Neural cell (in vitro differentiated cells): ENCODE measurements at regions not wholly inside any gene's neighbourhood (a gene's known extent, or its start where the extent isn't known, plus 50 kb on each side); places are given as distances from the start of the nearest gene placed in this dataset.
"Not testable (repeated sequence)": the region's sequence is repeated elsewhere in the genome, so short reads cannot be mapped to it uniquely, and the experiment has no call there.

Experiments used
- H2AFZ ChIP-seq: fragments of 200-600, 300-800 bp; sonication (generic), shearing (Covaris generic); 2 replicates; pipeline ENCODE4 v1.6.0; 2014; ENCODE audit warnings: low read depth, mild to moderate bottlenecking, antibody characterized with exemption, low read length, moderate library complexity
- H3F3A ChIP-seq: fragments of 200-600 bp; shearing (Covaris generic); 2 replicates; pipeline ENCODE4 v1.6.1; 2016; ENCODE audit warnings: mild to moderate bottlenecking, moderate library complexity, mixed read lengths, antibody characterized with exemption, low read length; ENCODE audit not compliant: insufficient read depth, poor library complexity, severe bottlenecking
- H3K27ac ChIP-seq: fragments of 200-600, 300-800 bp; sonication (generic), shearing (Covaris generic); 2 replicates; pipeline ENCODE4 v1.5.1; 2014; ENCODE audit warnings: mild to moderate bottlenecking, low read length, moderate library complexity
- H3K27me3 ChIP-seq: fragments of 300-800, 200-600 bp; sonication (generic), shearing (Covaris generic); 2 replicates; pipeline ENCODE4 v1.6.0; 2014; ENCODE audit warnings: mild to moderate bottlenecking, low read depth, low read length, moderate library complexity; ENCODE audit not compliant: insufficient read depth
- H3K36me3 ChIP-seq: fragments of 300-800, 200-600 bp; sonication (generic), shearing (Covaris generic); 2 replicates; pipeline ENCODE4 v1.5.1; 2014; ENCODE audit warnings: mild to moderate bottlenecking, antibody characterized with exemption, low read length, moderate library complexity; ENCODE audit not compliant: insufficient read depth
- H3K4me2 ChIP-seq: fragments of 300-800, 200-600 bp; sonication (generic), shearing (Covaris generic); 2 replicates; pipeline ENCODE4 v1.6.0; 2014; ENCODE audit warnings: mild to moderate bottlenecking, low read length
- H3K4me3 ChIP-seq: fragments of 300-800, 200-600 bp; sonication (generic), shearing (Covaris generic); 2 replicates; pipeline ENCODE4 v1.5.1; 2014; ENCODE audit warnings: mild to moderate bottlenecking, low read length, moderate library complexity
- H3K79me2 ChIP-seq: fragments of 200-600 bp; shearing (Covaris generic); replicated peaks from 2 replicates; pipeline ENCODE4 v1.6.0; 2014; ENCODE audit warnings: mild to moderate bottlenecking, low read length, moderate library complexity; ENCODE audit not compliant: insufficient read depth
- H3K9ac ChIP-seq: fragments of 300-800, 200-600 bp; sonication (generic), shearing (Covaris generic); 2 replicates; pipeline ENCODE4 v1.6.1; 2016; ENCODE audit warnings: mild to moderate bottlenecking, low read length, mixed read lengths
- H3K9me2 ChIP-seq: fragments of 200-600 bp; shearing (Covaris generic); 2 replicates; pipeline ENCODE4 v1.6.1; 2016; ENCODE audit warnings: mild to moderate bottlenecking, low read length, mixed read lengths; ENCODE audit not compliant: insufficient read depth
- H3K9me3 ChIP-seq: fragments of 200-600, 300-800 bp; sonication (generic), shearing (Covaris generic); 2 replicates; pipeline ENCODE4 v1.6.1; 2016; ENCODE audit warnings: mild to moderate bottlenecking, mixed run types, low read length, moderate library complexity, mixed read lengths
- H4K20me1 ChIP-seq: fragments of 200-600 bp; shearing (Covaris generic); 2 replicates; pipeline ENCODE4 v1.6.1; 2016; ENCODE audit warnings: mild to moderate bottlenecking, mixed run types; ENCODE audit not compliant: insufficient read depth
- EP300 ChIP-seq: fragments of 450-650 bp; conservative IDR thresholded peaks from 2 replicates; pipeline ENCODE4 v1.6.1; 2014; ENCODE audit warnings: antibody characterized with exemption, mild to moderate bottlenecking, moderate library complexity; ENCODE audit not compliant: poor library complexity, severe bottlenecking
- EZH2 ChIP-seq: fragments of 200-600, 300-800 bp; shearing (Covaris generic), sonication (generic); IDR thresholded peaks from 2 replicates; pipeline ENCODE4 v1.6.1; 2014; ENCODE audit warnings: antibody characterized with exemption, low read length, borderline replicate concordance, mild to moderate bottlenecking; ENCODE audit not compliant: insufficient read depth, poor library complexity, severe bottlenecking
- MXI1 ChIP-seq: fragments of 450-650 bp; conservative IDR thresholded peaks from 2 replicates; pipeline ENCODE4 v1.6.1; 2014; ENCODE audit warnings: antibody characterized with exemption, mild to moderate bottlenecking; ENCODE audit not compliant: poor library complexity, severe bottlenecking
- POLR2AphosphoS5 ChIP-seq: IDR thresholded peaks from 2 replicates; pipeline ENCODE4 v1.6.1; 2012
- RAD21 ChIP-seq: fragments of 450-650 bp; conservative IDR thresholded peaks from 2 replicates; pipeline ENCODE4 v1.6.1; 2014; ENCODE audit warnings: antibody characterized with exemption, mild to moderate bottlenecking, moderate library complexity
- SMC3 ChIP-seq: fragments of 450-650 bp; conservative IDR thresholded peaks from 2 replicates; pipeline ENCODE4 v1.6.1; 2014; ENCODE audit warnings: antibody characterized with exemption, mild to moderate bottlenecking, moderate library complexity; ENCODE audit not compliant: poor library complexity
- TAF1 ChIP-seq: IDR thresholded peaks from 2 replicates; pipeline ENCODE4 v1.6.1; 2012; ENCODE audit warnings: low read depth
- TF ChIP-seq, protein P1 (sequence below): fragments of 450-650 bp; IDR thresholded peaks from 2 replicates; pipeline ENCODE4 v1.5.1; 2014; ENCODE audit warnings: antibody characterized with exemption, mild to moderate bottlenecking, moderate library complexity; ENCODE audit not compliant: poor library complexity, severe bottlenecking
- TF ChIP-seq, protein P2 (sequence below): IDR thresholded peaks from 2 replicates; pipeline ENCODE4 v1.6.1; 2012; ENCODE audit warnings: borderline replicate concordance

DNA sequence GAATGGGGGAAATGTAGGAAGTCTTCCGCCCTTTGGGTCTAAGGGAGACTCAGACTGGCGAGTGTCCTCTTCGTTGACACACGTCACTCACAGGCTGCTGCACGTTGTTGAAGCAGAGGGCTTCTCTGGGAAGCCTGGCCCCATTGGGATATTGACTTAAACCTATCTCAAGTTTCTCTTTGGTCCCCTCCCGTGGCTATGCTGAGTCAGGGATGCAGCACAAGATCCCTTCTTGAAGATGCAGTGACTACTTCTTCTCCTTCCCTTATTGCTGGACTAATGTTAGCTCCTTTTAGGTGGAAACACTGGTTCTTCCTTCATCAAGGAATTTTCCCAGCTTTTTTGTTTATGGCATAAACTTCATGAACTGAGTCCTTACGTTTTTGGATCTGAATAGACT lies 89.8 kb upstream of the CCDC71L start:
- H3F3A ChIP-seq, result no peaks in the 10 kb centered on the region
- H2AFZ ChIP-seq, result no peak overlapping the region
- no peaks in the 10 kb centered on the region for H3K9me3 ChIP-seq

DNA sequence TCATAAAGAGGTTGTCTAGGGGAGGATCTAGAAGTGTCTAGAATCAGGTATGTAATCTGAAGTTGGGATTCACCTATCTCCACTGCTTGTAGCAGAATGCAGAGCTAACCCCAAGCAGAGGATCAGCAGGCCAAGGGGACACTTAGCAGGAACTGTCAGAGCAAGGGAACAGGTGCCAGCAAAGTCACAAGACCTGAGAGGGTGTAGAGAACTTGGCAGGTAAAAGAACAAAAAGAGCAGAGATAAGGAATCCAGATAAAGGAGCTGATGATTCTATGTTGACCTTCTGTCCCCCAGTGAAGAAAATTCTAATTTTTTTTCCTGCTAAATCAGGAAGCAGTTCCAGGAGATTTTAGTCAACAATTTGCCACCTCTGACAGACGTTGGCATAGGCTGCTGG lies 91.4 kb upstream of the CCDC71L start:
- H3K9me2 ChIP-seq, result no peaks in the 10 kb centered on the region
- no peak overlapping the region for H3K4me2 ChIP-seq
- no peak overlapping the region for H2AFZ ChIP-seq
- H3K4me3 ChIP-seq, result no peak overlapping the region
- no peaks in the 10 kb centered on the region for H4K20me1 ChIP-seq
- H3F3A ChIP-seq, result no peaks in the 10 kb centered on the region
- no peaks in the 10 kb centered on the region for H3K27me3 ChIP-seq
- H3K79me2 ChIP-seq, result no peaks in the 10 kb centered on the region
- H3K27ac ChIP-seq, result no peak overlapping the region
- H3K9me3 ChIP-seq, result no peaks in the 10 kb centered on the region
- no peak overlapping the region for H3K9ac ChIP-seq
- no peak for TF ChIP-seq TAF1
- no peak for TF ChIP-seq SMC3
- no peaks in the 10 kb centered on the region for H3K36me3 ChIP-seq

More for the DNA sequence above, 89.8 kb upstream of the CCDC71L start:
- no peak for TF ChIP-seq TAF1
- Histone ChIP-seq H3K27ac (no peak overlapping the region), H3K4me2 (no peak overlapping the region), H3K4me3 (no peak overlapping the region), H4K20me1 (no peaks in the 10 kb centered on the region), H3K9me2 (no peaks in the 10 kb centered on the region), H3K9ac (no peak overlapping the region), H3K36me3 (no peaks in the 10 kb centered on the region), H3K27me3 (no peaks in the 10 kb centered on the region), H3K79me2 (no peaks in the 10 kb centered on the region)

DNA sequence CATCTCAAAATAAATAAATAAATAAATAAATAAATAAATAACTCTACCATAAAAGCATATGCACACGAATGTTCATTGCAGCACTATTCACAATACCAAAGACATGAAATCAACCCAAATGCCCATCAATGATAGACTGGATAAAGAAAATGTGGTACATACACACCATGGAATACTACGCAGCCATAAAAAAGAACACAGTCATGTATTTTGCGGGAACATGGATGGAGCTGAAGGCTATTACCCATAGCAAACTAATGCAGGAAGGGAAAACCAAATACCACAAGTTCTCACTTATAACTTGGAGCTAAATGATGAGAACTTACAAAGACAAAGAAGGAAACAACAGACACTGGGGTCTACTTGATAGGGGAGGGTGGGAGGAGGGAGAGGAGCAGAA lies 94.1 kb upstream of the CCDC71L start:
- H3K27ac ChIP-seq, H3K4me2 ChIP-seq, H3K9ac ChIP-seq, H3K27me3 ChIP-seq, H4K20me1 ChIP-seq, H2AFZ ChIP-seq, H3K9me2 ChIP-seq, H3F3A ChIP-seq, H3K9me3 ChIP-seq, H3K36me3 ChIP-seq, H3K79me2 ChIP-seq, H3K4me3 ChIP-seq: not testable (repeated sequence)

DNA sequence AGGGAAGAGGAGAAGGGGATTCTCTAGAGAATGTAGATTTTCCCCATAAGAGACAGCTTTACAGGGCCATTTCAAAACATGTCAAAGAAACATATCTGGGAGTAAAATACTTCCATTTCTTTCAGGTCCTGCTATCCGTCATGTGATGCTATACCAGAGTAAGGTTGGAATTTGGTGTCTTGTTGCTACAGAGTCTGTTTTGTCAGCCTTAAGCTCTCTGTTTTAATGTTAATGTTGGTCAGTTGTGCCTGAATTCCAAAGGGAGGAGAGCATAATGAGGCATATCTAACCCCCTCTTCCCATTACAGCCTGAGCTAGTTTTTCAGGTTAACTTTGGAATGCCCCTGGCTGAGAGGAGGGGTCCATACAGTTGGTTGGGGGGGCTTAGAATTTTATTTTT lies 94.7 kb upstream of the CCDC71L start:
- Histone ChIP-seq H3K27ac (no peak overlapping the region), H3K36me3 (no peaks in the 10 kb centered on the region), H3K4me3 (no peak overlapping the region), H3K9me2 (no peaks in the 10 kb centered on the region), H3K27me3 (no peaks in the 10 kb centered on the region), H4K20me1 (no peaks in the 10 kb centered on the region), H2AFZ (no peak overlapping the region), H3K9ac (no peak overlapping the region), H3F3A (no peaks in the 10 kb centered on the region), H3K79me2 (no peaks in the 10 kb centered on the region), H3K9me3 (no peaks in the 10 kb centered on the region), H3K4me2 (no peak overlapping the region)
- no peak for TF ChIP-seq EZH2
- TF ChIP-seq TAF1, result no peak
- TF ChIP-seq EP300, result no peak
- no peak for TF ChIP-seq RAD21
- no peak for TF ChIP-seq POLR2AphosphoS5
- TF ChIP-seq, protein P1, sequence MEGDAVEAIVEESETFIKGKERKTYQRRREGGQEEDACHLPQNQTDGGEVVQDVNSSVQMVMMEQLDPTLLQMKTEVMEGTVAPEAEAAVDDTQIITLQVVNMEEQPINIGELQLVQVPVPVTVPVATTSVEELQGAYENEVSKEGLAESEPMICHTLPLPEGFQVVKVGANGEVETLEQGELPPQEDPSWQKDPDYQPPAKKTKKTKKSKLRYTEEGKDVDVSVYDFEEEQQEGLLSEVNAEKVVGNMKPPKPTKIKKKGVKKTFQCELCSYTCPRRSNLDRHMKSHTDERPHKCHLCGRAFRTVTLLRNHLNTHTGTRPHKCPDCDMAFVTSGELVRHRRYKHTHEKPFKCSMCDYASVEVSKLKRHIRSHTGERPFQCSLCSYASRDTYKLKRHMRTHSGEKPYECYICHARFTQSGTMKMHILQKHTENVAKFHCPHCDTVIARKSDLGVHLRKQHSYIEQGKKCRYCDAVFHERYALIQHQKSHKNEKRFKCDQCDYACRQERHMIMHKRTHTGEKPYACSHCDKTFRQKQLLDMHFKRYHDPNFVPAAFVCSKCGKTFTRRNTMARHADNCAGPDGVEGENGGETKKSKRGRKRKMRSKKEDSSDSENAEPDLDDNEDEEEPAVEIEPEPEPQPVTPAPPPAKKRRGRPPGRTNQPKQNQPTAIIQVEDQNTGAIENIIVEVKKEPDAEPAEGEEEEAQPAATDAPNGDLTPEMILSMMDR, result no peak
- TF ChIP-seq, protein P2, sequence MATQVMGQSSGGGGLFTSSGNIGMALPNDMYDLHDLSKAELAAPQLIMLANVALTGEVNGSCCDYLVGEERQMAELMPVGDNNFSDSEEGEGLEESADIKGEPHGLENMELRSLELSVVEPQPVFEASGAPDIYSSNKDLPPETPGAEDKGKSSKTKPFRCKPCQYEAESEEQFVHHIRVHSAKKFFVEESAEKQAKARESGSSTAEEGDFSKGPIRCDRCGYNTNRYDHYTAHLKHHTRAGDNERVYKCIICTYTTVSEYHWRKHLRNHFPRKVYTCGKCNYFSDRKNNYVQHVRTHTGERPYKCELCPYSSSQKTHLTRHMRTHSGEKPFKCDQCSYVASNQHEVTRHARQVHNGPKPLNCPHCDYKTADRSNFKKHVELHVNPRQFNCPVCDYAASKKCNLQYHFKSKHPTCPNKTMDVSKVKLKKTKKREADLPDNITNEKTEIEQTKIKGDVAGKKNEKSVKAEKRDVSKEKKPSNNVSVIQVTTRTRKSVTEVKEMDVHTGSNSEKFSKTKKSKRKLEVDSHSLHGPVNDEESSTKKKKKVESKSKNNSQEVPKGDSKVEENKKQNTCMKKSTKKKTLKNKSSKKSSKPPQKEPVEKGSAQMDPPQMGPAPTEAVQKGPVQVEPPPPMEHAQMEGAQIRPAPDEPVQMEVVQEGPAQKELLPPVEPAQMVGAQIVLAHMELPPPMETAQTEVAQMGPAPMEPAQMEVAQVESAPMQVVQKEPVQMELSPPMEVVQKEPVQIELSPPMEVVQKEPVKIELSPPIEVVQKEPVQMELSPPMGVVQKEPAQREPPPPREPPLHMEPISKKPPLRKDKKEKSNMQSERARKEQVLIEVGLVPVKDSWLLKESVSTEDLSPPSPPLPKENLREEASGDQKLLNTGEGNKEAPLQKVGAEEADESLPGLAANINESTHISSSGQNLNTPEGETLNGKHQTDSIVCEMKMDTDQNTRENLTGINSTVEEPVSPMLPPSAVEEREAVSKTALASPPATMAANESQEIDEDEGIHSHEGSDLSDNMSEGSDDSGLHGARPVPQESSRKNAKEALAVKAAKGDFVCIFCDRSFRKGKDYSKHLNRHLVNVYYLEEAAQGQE, result no peak
- TF ChIP-seq MXI1, result no peak
- no peak for TF ChIP-seq SMC3
